ENCODE measurements at regions not wholly inside any gene's neighbourhood (a gene's known extent, or its start where the extent isn't known, plus 50 kb on each side); places are given as distances from the start of the nearest gene placed in this dataset.
"Not testable (repeated sequence)": the region's sequence is repeated elsewhere in the genome, so short reads cannot be mapped to it uniquely, and the experiment has no call there.

GRCh38 chr12:131408036-131408365 is 302.9 kb upstream of the SFSWAP start:
- no CpG with 5 or more reads among the region's 6 CpGs for WGBS (ENCODE audit: extremely low coverage, insufficient coverage, low lambda C conversion rate)
- H4K8ac ChIP-seq (ENCODE audit: low read depth, low read length) = no peak overlapping the region
- H3K4me1 ChIP-seq (ENCODE audit: control insufficient read depth, low read depth, low read length) = no peaks in the 10 kb centered on the region
- no peak overlapping the region for H2AK5ac ChIP-seq (ENCODE audit: low read length)
- no peak overlapping the region for H3K27ac ChIP-seq (ENCODE audit: low read depth, low read length)
- H2BK15ac ChIP-seq (replicated peaks; ENCODE audit: low read depth) = no peak overlapping the region
- H2BK5ac ChIP-seq (ENCODE audit: low read length) = no peak overlapping the region
- H3K56ac ChIP-seq (ENCODE audit: low read length) = no peak overlapping the region
- H3K79me2 ChIP-seq (ENCODE audit: control insufficient read depth, insufficient read depth, low read length) = no peaks in the 10 kb centered on the region
- no peak overlapping the region for H4K5ac ChIP-seq (ENCODE audit: low read length)
- no peaks in the 10 kb centered on the region for H3K27me3 ChIP-seq (ENCODE audit: insufficient read depth, low read length, poor library complexity)
- H3K4me2 ChIP-seq (ENCODE audit: low read length) = no peak overlapping the region
- H2BK120ac ChIP-seq (ENCODE audit: low read depth, low read length) = no peak overlapping the region
- no peak overlapping the region for H3K4ac ChIP-seq (ENCODE audit: low read depth, low read length)
- H3K23ac ChIP-seq (ENCODE audit: low read length) = no peak overlapping the region
- H3K18ac ChIP-seq (ENCODE audit: low read length) = no peak overlapping the region
- no peak for DNase-seq
- no peaks in the 10 kb centered on the region for H3K36me3 ChIP-seq (ENCODE audit: control insufficient read depth, insufficient read depth, low read length)
- H3K9ac ChIP-seq (ENCODE audit: low read length) = no peak overlapping the region
- no peaks in the 10 kb centered on the region for H3K79me1 ChIP-seq (ENCODE audit: low read length)
- H3K4me3 ChIP-seq (ENCODE audit: low read length) = no peak overlapping the region

- no peak for DNase-seq
- H3K27ac ChIP-seq (ENCODE audit: low read depth, low read length) = no peak overlapping the region
- no peaks in the 10 kb centered on the region for H3K79me1 ChIP-seq (ENCODE audit: low read length)
- no peak overlapping the region for H3K18ac ChIP-seq (ENCODE audit: low read length)
- H4K8ac ChIP-seq (ENCODE audit: low read depth, low read length) = no peak overlapping the region
- no peaks in the 10 kb centered on the region for H3K27me3 ChIP-seq (ENCODE audit: insufficient read depth, low read length, poor library complexity)
- H4K5ac ChIP-seq (ENCODE audit: low read length) = no peak overlapping the region
- H3K4me3 ChIP-seq (ENCODE audit: low read length) = no peak overlapping the region
- H3K79me2 ChIP-seq (ENCODE audit: control insufficient read depth, insufficient read depth, low read length) = no peaks in the 10 kb centered on the region
- H2BK15ac ChIP-seq (replicated peaks; ENCODE audit: low read depth) = no peak overlapping the region
- no CpG with 5 or more reads among the region's 5 CpGs for WGBS (ENCODE audit: extremely low coverage, insufficient coverage, low lambda C conversion rate)
- no peaks in the 10 kb centered on the region for H3K36me3 ChIP-seq (ENCODE audit: control insufficient read depth, insufficient read depth, low read length)
- H3K4me2 ChIP-seq (ENCODE audit: low read length) = no peak overlapping the region
- no peaks in the 10 kb centered on the region for H3K4me1 ChIP-seq (ENCODE audit: control insufficient read depth, low read depth, low read length)
- no peak overlapping the region for H2BK120ac ChIP-seq (ENCODE audit: low read depth, low read length)
- H3K23ac ChIP-seq (ENCODE audit: low read length) = no peak overlapping the region
- H3K9ac ChIP-seq (ENCODE audit: low read length) = no peak overlapping the region
- no peak overlapping the region for H3K4ac ChIP-seq (ENCODE audit: low read depth, low read length)
- no peak overlapping the region for H2AK5ac ChIP-seq (ENCODE audit: low read length)
- H3K56ac ChIP-seq (ENCODE audit: low read length) = no peak overlapping the region
- H2BK5ac ChIP-seq (ENCODE audit: low read length) = no peak overlapping the region
These were observed 302.4 kb upstream of the SFSWAP start for GRCh38 chr12:131408484-131408883.

- Histone ChIP-seq H2AK5ac (ENCODE audit: low read length) (no peak overlapping the region), H3K23ac (ENCODE audit: low read length) (no peak overlapping the region), H3K4me3 (ENCODE audit: low read length) (no peak overlapping the region), H3K4me1 (ENCODE audit: control insufficient read depth, low read depth, low read length) (no peaks in the 10 kb centered on the region), H3K79me2 (ENCODE audit: control insufficient read depth, insufficient read depth, low read length) (no peaks in the 10 kb centered on the region), H3K9ac (ENCODE audit: low read length) (no peak overlapping the region), H3K36me3 (ENCODE audit: control insufficient read depth, insufficient read depth, low read length) (no peaks in the 10 kb centered on the region), H3K56ac (ENCODE audit: low read length) (no peak overlapping the region), H2BK5ac (ENCODE audit: low read length) (no peak overlapping the region), H3K4ac (ENCODE audit: low read depth, low read length) (no peak overlapping the region), H4K5ac (ENCODE audit: low read length) (no peak overlapping the region), H2BK120ac (ENCODE audit: low read depth, low read length) (no peak overlapping the region), H2BK15ac (replicated peaks; ENCODE audit: low read depth) (no peak overlapping the region), H3K27me3 (ENCODE audit: insufficient read depth, low read length, poor library complexity) (no peaks in the 10 kb centered on the region), H3K27ac (ENCODE audit: low read depth, low read length) (no peak overlapping the region), H3K4me2 (ENCODE audit: low read length) (no peak overlapping the region), H4K8ac (ENCODE audit: low read depth, low read length) (no peak overlapping the region), H3K79me1 (ENCODE audit: low read length) (no peaks in the 10 kb centered on the region), H3K18ac (ENCODE audit: low read length) (no peak overlapping the region)
- no peak for DNase-seq
- WGBS (ENCODE audit: extremely low coverage, insufficient coverage, low lambda C conversion rate) = no CpG with 5 or more reads among the region's 1 CpG
These were observed 301.7 kb upstream of the SFSWAP start for GRCh38 chr12:131409211-131409610.

GRCh38 chr12:131411827-131412226 is 299.1 kb upstream of the SFSWAP start:
- H4K8ac ChIP-seq (ENCODE audit: low read depth, low read length); H2BK120ac ChIP-seq (ENCODE audit: low read depth, low read length); H2AK5ac ChIP-seq (ENCODE audit: low read length); H2BK15ac ChIP-seq (replicated peaks; ENCODE audit: low read depth); H3K18ac ChIP-seq (ENCODE audit: low read length); H3K23ac ChIP-seq (ENCODE audit: low read length); H3K79me1 ChIP-seq (ENCODE audit: low read length); H2BK5ac ChIP-seq (ENCODE audit: low read length); H3K79me2 ChIP-seq (ENCODE audit: control insufficient read depth, insufficient read depth, low read length); DNase-seq; H4K5ac ChIP-seq (ENCODE audit: low read length); H3K27ac ChIP-seq (ENCODE audit: low read depth, low read length); H3K4ac ChIP-seq (ENCODE audit: low read depth, low read length); H3K4me3 ChIP-seq (ENCODE audit: low read length); H3K36me3 ChIP-seq (ENCODE audit: control insufficient read depth, insufficient read depth, low read length); H3K9ac ChIP-seq (ENCODE audit: low read length); H3K4me1 ChIP-seq (ENCODE audit: control insufficient read depth, low read depth, low read length); H3K56ac ChIP-seq (ENCODE audit: low read length); H3K4me2 ChIP-seq (ENCODE audit: low read length); H3K27me3 ChIP-seq (ENCODE audit: insufficient read depth, low read length, poor library complexity): not testable (repeated sequence)
- no CpG with 5 or more reads among the region's 7 CpGs for WGBS (ENCODE audit: extremely low coverage, insufficient coverage, low lambda C conversion rate)

DNA sequence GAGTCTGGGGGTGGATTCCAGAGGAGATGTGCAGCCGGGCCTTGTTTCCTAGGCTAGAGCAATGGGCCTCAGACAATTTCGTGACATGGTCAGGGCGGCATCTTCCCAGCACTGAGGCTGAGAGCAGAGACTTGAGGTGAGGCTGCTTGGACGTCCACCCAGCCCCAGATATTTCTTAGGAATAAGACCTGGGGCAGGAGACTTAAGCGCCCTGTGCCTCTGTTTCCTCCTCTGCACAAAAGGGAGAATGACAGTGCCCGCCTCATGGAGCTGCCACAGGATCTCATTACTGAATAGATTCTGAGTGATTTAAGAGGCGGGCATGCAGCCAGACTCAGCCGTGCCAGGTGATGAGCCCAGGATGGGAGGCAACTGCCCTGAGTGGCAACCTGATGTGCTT is 297.9 kb upstream of the SFSWAP start:
- Histone ChIP-seq H3K18ac (ENCODE audit: low read length) (no peak overlapping the region), H2AK5ac (ENCODE audit: low read length) (no peak overlapping the region), H3K4me2 (ENCODE audit: low read length) (no peak overlapping the region), H3K79me1 (ENCODE audit: low read length) (no peaks in the 10 kb centered on the region), H2BK5ac (ENCODE audit: low read length) (no peak overlapping the region), H2BK15ac (replicated peaks; ENCODE audit: low read depth) (no peak overlapping the region), H3K27me3 (ENCODE audit: insufficient read depth, low read length, poor library complexity) (no peaks in the 10 kb centered on the region), H3K36me3 (ENCODE audit: control insufficient read depth, insufficient read depth, low read length) (no peaks in the 10 kb centered on the region), H3K56ac (ENCODE audit: low read length) (no peak overlapping the region), H3K4me1 (ENCODE audit: control insufficient read depth, low read depth, low read length) (no peaks in the 10 kb centered on the region), H2BK120ac (ENCODE audit: low read depth, low read length) (no peak overlapping the region), H4K5ac (ENCODE audit: low read length) (no peak overlapping the region), H3K79me2 (ENCODE audit: control insufficient read depth, insufficient read depth, low read length) (no peaks in the 10 kb centered on the region), H3K27ac (ENCODE audit: low read depth, low read length) (no peak overlapping the region), H3K4ac (ENCODE audit: low read depth, low read length) (no peak overlapping the region), H3K9ac (ENCODE audit: low read length) (no peak overlapping the region), H4K8ac (ENCODE audit: low read depth, low read length) (no peak overlapping the region), H3K4me3 (ENCODE audit: low read length) (no peak overlapping the region), H3K23ac (ENCODE audit: low read length) (no peak overlapping the region)
- no CpG with 5 or more reads among the region's 8 CpGs for WGBS (ENCODE audit: extremely low coverage, insufficient coverage, low lambda C conversion rate)
- no peak for DNase-seq

DNA sequence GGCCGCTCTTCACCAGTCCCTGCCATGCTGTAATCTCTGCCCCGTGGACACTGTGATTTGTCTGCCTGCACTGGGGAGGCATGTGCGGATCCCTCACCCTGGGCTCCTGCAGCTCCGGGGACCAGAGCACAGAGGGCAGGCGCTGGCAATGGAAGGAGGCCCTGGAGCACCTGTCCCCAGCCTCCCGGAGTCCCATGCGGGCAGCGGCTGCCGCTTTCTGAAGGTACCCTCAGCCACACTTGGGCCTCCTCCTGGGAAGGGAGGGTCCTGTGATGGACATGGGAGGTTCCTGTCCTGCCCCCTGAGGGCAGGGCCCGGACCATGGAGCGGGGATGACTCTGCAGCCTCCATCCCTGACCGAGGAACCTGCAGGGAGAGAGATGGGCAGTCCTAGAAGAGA is 297.4 kb upstream of the SFSWAP start:
- no peak overlapping the region for H3K9ac ChIP-seq (ENCODE audit: low read length)
- H3K4me2 ChIP-seq (ENCODE audit: low read length) = no peak overlapping the region
- no peak overlapping the region for H2BK120ac ChIP-seq (ENCODE audit: low read depth, low read length)
- DNase-seq = no peak
- no peak overlapping the region for H4K8ac ChIP-seq (ENCODE audit: low read depth, low read length)
- no peaks in the 10 kb centered on the region for H3K36me3 ChIP-seq (ENCODE audit: control insufficient read depth, insufficient read depth, low read length)
- no peak overlapping the region for H3K56ac ChIP-seq (ENCODE audit: low read length)
- H2AK5ac ChIP-seq (ENCODE audit: low read length) = no peak overlapping the region
- H4K5ac ChIP-seq (ENCODE audit: low read length) = no peak overlapping the region
- no peak overlapping the region for H3K27ac ChIP-seq (ENCODE audit: low read depth, low read length)
- no peak overlapping the region for H2BK5ac ChIP-seq (ENCODE audit: low read length)
- H3K27me3 ChIP-seq (ENCODE audit: insufficient read depth, low read length, poor library complexity) = no peaks in the 10 kb centered on the region
- no peaks in the 10 kb centered on the region for H3K79me1 ChIP-seq (ENCODE audit: low read length)
- no peak overlapping the region for H3K23ac ChIP-seq (ENCODE audit: low read length)
- no peak overlapping the region for H2BK15ac ChIP-seq (replicated peaks; ENCODE audit: low read depth)
- H3K4me3 ChIP-seq (ENCODE audit: low read length) = no peak overlapping the region
- no peaks in the 10 kb centered on the region for H3K4me1 ChIP-seq (ENCODE audit: control insufficient read depth, low read depth, low read length)
- no peak overlapping the region for H3K18ac ChIP-seq (ENCODE audit: low read length)
- no peak overlapping the region for H3K4ac ChIP-seq (ENCODE audit: low read depth, low read length)
- no CpG with 5 or more reads among the region's 12 CpGs for WGBS (ENCODE audit: extremely low coverage, insufficient coverage, low lambda C conversion rate)
- no peaks in the 10 kb centered on the region for H3K79me2 ChIP-seq (ENCODE audit: control insufficient read depth, insufficient read depth, low read length)

Data from mesendoderm (in vitro differentiated cells).